NCI-H446 (cell line): ENCODE measurements at regions not wholly inside any gene's neighbourhood (a gene's known extent, or its start where the extent isn't known, plus 50 kb on each side); places are given as distances from the start of the nearest gene placed in this dataset.
"Not testable (repeated sequence)": the region's sequence is repeated elsewhere in the genome, so short reads cannot be mapped to it uniquely, and the experiment has no call there.

ENCODE experiments used
- DNase-seq, 2 experiments: peaks; one replicate each; lab custom pipeline; 2025; lab: John Stamatoyannopoulos, UW

DNA sequence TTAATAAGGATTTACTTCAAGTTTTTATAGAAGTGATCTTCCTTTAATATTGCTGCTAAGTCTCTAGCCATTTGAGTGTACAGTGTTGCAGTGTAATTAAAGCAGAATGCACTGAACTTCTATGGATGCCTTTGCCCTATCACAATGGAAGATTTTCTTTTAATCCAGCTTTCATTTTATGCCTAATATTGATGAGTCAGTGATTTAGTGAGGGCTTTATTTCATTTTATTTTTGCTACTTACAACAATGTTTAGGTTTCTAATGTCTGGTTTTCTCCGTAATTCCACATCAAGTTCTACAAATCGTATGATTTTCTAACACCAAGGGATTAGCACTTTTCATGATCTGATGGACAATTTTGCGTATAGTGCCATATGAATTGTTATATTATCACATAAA, 504.1 kb downstream of the PCDH11X start:
- DNase-seq: no peak

DNA sequence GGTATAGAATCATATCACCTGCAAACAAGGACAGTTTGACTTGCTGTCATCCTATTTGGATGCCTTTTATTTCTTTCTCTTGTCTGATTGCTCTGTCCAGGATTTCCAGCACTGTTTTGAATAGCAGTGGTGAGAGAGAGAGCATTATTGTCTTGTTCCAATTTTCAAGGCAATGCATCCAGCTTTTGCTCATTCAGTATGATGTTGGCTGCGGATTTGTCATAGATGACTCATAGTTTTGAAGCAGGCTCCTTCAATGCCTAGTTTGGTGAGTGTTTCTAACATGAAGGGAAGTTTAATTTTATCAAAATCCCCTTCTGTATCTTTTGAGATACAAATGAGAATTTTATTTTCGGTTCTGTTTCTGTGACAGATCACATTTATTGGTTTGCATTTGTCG, 518.9 kb downstream of the PCDH11X start:
- DNase-seq: not testable (repeated sequence)

DNA sequence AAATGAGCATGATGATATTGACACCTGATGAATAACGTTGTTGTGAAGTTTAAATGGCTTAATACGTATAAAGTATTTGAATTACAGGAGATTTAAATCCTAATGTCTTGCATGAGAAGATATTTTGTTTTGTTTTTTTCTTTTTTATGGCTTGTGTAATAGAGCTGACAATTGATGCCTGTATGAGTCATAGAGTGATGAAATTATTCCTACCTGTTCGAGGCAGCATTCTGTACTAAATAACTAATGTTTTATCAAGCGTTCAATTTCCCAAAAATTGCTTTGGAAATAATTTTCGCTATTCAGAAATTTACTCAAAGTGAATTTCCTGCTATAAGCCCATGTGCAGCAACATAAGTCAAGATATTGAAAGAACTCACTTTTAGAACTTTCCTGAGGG, 554.0 kb downstream of the PCDH11X start:
- not testable (repeated sequence) for DNase-seq

DNA sequence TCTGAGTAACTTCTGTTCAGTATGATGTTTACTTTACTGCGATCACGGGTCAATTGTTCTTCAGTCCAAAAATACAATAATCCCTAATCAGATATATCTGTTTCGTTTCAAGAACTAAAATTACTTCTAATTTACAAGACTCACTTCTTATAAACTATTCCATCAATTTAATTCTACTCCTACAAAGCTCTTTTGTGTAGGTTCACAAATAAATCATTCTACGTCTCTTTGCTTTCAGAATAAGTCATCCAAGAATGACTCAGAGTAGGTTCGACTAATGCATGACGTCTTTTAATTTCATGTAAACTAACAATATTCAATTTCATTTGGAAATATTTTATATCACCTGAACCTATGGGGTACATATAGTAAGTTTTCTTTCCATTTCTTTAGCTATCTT, 571.9 kb downstream of the PCDH11X start:
- DNase-seq: not testable (repeated sequence)

DNA sequence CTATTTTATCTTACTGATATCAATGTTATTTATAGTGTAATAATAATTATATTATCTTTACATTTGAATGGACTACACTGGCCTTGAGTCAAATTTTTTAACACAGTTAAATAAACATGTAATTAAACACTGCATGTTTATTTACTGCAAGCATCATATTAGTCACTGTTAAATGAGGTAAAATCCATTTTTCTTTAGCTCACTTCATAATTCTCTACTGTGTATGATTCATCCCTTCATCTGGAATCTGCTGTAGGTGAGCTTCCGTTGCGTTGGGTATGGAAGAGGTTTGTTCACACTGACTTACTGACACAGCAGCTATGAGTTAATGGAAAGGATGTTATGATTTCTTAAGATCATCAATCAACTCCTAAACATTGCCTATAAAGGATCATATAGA, 572.3 kb downstream of the PCDH11X start:
- DNase-seq: no peak
